ENCODE measurements at regions not wholly inside any gene's neighbourhood (a gene's known extent, or its start where the extent isn't known, plus 50 kb on each side); places are given as distances from the start of the nearest gene placed in this dataset.

- TF ChIP-seq CTCF (IDR thresholded peaks at IDR 0.05; ENCODE audit: extremely low read depth in 1 of 2, insufficient read depth in 1 of 2, low read depth in 1 of 2, low read length in 2 of 2) (no peak), POLR2A (IDR thresholded peaks at IDR 0.05; ENCODE audit: low read depth, low read length) (no peak), GATA2 (IDR thresholded peaks at IDR 0.05; ENCODE audit: insufficient read depth, insufficient read length, low read depth, low read length) (no peak), FOS (IDR thresholded peaks at IDR 0.05; ENCODE audit: borderline replicate concordance, insufficient read depth, low read length) (no peak), EZH2 (IDR thresholded peaks at IDR 0.05; ENCODE audit: borderline replicate concordance, low read depth, low read length, severe bottlenecking) (no peak)
Measured at GRCh38 chr6:21906826-21907225, 313.3 kb downstream of the SOX4 start.

All from endothelial cell of umbilical vein (primary cell).